ENCODE measurements at regions not wholly inside any gene's neighbourhood (a gene's known extent, or its start where the extent isn't known, plus 50 kb on each side); places are given as distances from the start of the nearest gene placed in this dataset.

- Histone ChIP-seq H3K4me3 (ENCODE audit: low read depth in 2 of 2, low read length in 2 of 2) (peak overlapping the region; percentile 21 to 51), H3K4me1 (ENCODE audit: control insufficient read depth, insufficient read depth, low read length) (peaks cover 9% of the 10 kb centered on the region), H3K27me3 (ENCODE audit: control insufficient read depth, insufficient read depth, low read length) (no peaks in the 10 kb centered on the region), H3K36me3 (ENCODE audit: control insufficient read depth, insufficient read depth, low read length) (no peaks in the 10 kb centered on the region), H3K9me3 (ENCODE audit: control insufficient read depth, insufficient read depth, low read depth, low read length) (no peaks in the 10 kb centered on the region), H3K27ac (ENCODE audit: low read length) (0 out of 2 replicates have a peak overlapping the region, but pooled peaks have one; percentile 34)
- DNase-seq (ENCODE audit: low read depth, low spot score) (no peak), ATAC-seq (peak; percentile 51)
- BruUV-seq (replicated peaks): no TSS peak
- TF ChIP-seq CTCF (IDR thresholded peaks at IDR 0.05) (no peak), REST (IDR thresholded peaks at IDR 0.05; ENCODE audit: insufficient read depth in 1 of 2, low read depth in 2 of 2, low read length in 1 of 2) (no peak), TCF7L2 (IDR thresholded peaks at IDR 0.05; ENCODE audit: low read depth, low read length) (no peak), SIN3A (IDR thresholded peaks at IDR 0.05; ENCODE audit: borderline replicate concordance, insufficient read depth, low read depth, low read length) (no peak), POLR2AphosphoS5 (IDR thresholded peaks at IDR 0.05; ENCODE audit: low read depth, low read length) (no peak)
- POLR2A ChIA-PET: no interaction called here
- intact Hi-C loops (cut with micrococcal nuclease; ENCODE audit: unreplicated experiment): no loop called here
- CTCF ChIA-PET: no interaction called here
- in situ Hi-C loops (cut with HindIII; ENCODE audit: low pct_unique_long_range_greater_than_20kb, low sequenced_read_pairs): no loop called here
Observed at GRCh38 chr2:235264121-235264493, 229.7 kb upstream of the AGAP1 start.

- in situ Hi-C loops (cut with HindIII; ENCODE audit: low pct_unique_long_range_greater_than_20kb, low sequenced_read_pairs): no loop called here
- DNase-seq (ENCODE audit: low read depth, low spot score) (no peak), ATAC-seq (no peak)
- no peaks in the 10 kb centered on the region for H3K27me3 ChIP-seq (ENCODE audit: control insufficient read depth, insufficient read depth, low read length)
- H3K4me1 ChIP-seq (ENCODE audit: control insufficient read depth, insufficient read depth, low read length): peaks cover 9% of the 10 kb centered on the region
- BruUV-seq (replicated peaks): no TSS peak
- H3K9me3 ChIP-seq (ENCODE audit: control insufficient read depth, insufficient read depth, low read depth, low read length): no peaks in the 10 kb centered on the region
- no peaks in the 10 kb centered on the region for H3K36me3 ChIP-seq (ENCODE audit: control insufficient read depth, insufficient read depth, low read length)
- H3K4me3 ChIP-seq (ENCODE audit: low read depth in 2 of 2, low read length in 2 of 2): no peak overlapping the region
- TF ChIP-seq SIN3A (IDR thresholded peaks at IDR 0.05; ENCODE audit: borderline replicate concordance, insufficient read depth, low read depth, low read length): no peak
- TF ChIP-seq REST (IDR thresholded peaks at IDR 0.05; ENCODE audit: insufficient read depth in 1 of 2, low read depth in 2 of 2, low read length in 1 of 2): no peak
- no peak for TF ChIP-seq TCF7L2 (IDR thresholded peaks at IDR 0.05; ENCODE audit: low read depth, low read length)
- no peak for TF ChIP-seq POLR2AphosphoS5 (IDR thresholded peaks at IDR 0.05; ENCODE audit: low read depth, low read length)
- TF ChIP-seq CTCF (IDR thresholded peaks at IDR 0.05): no peak
- CTCF ChIA-PET: no interaction called here
- intact Hi-C loops (cut with micrococcal nuclease; ENCODE audit: unreplicated experiment): no loop called here
- POLR2A ChIA-PET: no interaction called here
- H3K27ac ChIP-seq (ENCODE audit: low read length): no peak overlapping the region
Observed at GRCh38 chr2:235264512-235264911, 229.3 kb upstream of the AGAP1 start.
